Activated naive CD8-positive, alpha-beta T cell treated with anti-CD3 and anti-CD28 coated beads for 36 hours (primary cell): ENCODE measurements at regions not wholly inside any gene's neighbourhood (a gene's known extent, or its start where the extent isn't known, plus 50 kb on each side); places are given as distances from the start of the nearest gene placed in this dataset.

Experiments
- DNase-seq: peaks from one replicate; pipeline ENCODE4 v3.0.0; 2021
- H3K27ac Mint-ChIP-seq: one replicate; pipeline ENCODE4 v1.8.0; 2022; ENCODE audit warnings: mild to moderate bottlenecking, moderate library complexity, mixed read lengths
- H3K27me3 Mint-ChIP-seq: one replicate; pipeline ENCODE4 v1.8.0; 2022; ENCODE audit warnings: mild to moderate bottlenecking, mixed read lengths
- H3K36me3 Mint-ChIP-seq: one replicate; pipeline ENCODE4 v1.8.0; 2021; ENCODE audit warnings: mild to moderate bottlenecking, mixed read lengths
- H3K4me1 Mint-ChIP-seq: one replicate; pipeline ENCODE4 v1.8.0; 2021; ENCODE audit warnings: mixed read lengths
- H3K4me3 Mint-ChIP-seq: one replicate; pipeline ENCODE4 v1.8.0; 2022; ENCODE audit warnings: mild to moderate bottlenecking, moderate library complexity, mixed read lengths
- H3K9me3 Mint-ChIP-seq: one replicate; pipeline ENCODE4 v1.8.0; 2022; ENCODE audit warnings: mixed read lengths

DNA sequence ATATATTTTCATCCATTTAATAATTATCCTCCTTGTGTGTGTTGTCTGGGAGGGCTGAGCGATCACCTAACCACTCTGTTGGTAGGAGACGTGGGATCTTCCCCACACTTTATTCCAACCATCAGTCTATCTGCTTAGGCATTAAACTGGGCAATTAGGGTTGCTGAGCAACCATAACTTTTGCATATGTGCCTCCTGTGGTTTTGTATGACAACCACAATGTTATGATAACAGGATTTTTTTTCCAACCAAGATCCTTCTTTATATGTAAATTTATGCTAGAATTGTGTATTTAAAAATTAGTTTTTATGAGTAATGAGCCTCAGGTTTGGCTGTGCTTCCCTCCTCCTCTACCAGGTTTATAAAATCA lies 495.0 kb upstream of the MGMT start:
- no peak for DNase-seq
- H3K27me3 Mint-ChIP-seq, result peaks cover 4% of the 10 kb centered on the region
- no peak overlapping the region for H3K27ac Mint-ChIP-seq
- no peaks in the 10 kb centered on the region for H3K9me3 Mint-ChIP-seq
- no peaks in the 10 kb centered on the region for H3K36me3 Mint-ChIP-seq
- no peaks in the 10 kb centered on the region for H3K4me1 Mint-ChIP-seq
- no peak overlapping the region for H3K4me3 Mint-ChIP-seq

DNA sequence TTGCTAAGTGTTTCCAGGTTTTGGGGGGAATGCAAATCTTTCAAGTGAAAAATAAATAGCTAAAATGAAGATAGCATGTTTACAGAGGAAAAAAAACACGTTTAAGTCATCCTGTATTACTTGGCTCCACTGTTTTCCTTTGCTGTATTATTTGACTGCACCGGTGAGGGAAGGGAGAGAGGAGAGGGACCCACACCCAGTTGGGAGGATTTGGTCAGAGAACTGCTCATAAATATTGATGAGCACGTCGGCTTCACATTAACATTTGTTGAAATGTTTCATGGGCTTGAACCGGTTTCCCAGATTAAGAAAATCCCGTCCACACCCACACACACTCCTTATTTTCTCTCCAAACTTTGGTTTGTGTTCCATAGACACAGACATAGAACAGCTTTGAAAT lies 493.8 kb upstream of the MGMT start:
- no peak for DNase-seq
- H3K27me3 Mint-ChIP-seq, result peaks cover 4% of the 10 kb centered on the region
- H3K4me1 Mint-ChIP-seq, result no peaks in the 10 kb centered on the region
- H3K4me3 Mint-ChIP-seq, result no peak overlapping the region
- no peaks in the 10 kb centered on the region for H3K36me3 Mint-ChIP-seq
- H3K27ac Mint-ChIP-seq, result no peak overlapping the region
- no peaks in the 10 kb centered on the region for H3K9me3 Mint-ChIP-seq

DNA sequence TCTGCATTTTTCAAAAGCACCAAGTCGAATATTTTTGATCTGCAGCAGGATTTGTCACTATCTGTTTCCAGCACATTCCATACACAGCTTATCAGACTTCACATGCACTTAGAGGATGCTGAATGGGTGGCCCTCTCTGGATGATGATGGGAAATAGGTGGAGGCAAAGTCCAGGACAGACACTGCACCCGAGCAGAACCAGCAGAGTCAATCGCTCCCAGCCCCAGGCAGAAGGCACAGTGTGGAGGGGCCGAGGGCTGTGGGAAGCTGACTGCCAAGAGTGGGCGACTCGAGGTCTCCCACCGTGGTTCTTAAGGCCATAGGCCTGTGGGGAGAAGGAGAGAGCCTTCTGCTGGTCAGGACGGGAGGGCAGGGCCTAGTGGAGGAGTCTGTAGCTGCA lies 490.2 kb upstream of the MGMT start:
- no peak overlapping the region for H3K4me3 Mint-ChIP-seq
- no peaks in the 10 kb centered on the region for H3K4me1 Mint-ChIP-seq
- no peaks in the 10 kb centered on the region for H3K27me3 Mint-ChIP-seq
- DNase-seq, result no peak
- H3K9me3 Mint-ChIP-seq, result no peaks in the 10 kb centered on the region
- H3K27ac Mint-ChIP-seq, result no peak overlapping the region
- H3K36me3 Mint-ChIP-seq, result no peaks in the 10 kb centered on the region

DNA sequence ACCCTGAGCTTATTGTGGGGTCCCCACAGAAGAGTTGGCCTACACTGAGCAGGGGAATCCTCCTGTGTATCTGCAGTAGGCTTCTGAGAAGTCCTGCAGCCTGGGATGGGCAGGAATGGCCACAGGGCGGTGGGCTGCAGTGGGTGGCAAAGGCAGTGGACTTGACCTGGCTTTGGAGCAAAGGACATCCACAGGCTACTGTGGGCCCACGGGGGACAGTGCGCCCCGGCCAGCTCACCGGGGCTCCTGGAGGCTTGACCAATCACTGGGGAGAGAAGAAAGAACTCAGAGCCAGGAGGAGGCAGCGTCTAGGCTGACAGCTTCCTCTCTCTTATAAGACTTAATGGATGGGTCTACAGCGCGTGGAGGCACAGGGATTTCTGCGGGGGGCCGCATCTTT lies 488.8 kb upstream of the MGMT start:
- Mint-ChIP-seq H3K9me3 (no peaks in the 10 kb centered on the region), H3K27me3 (no peaks in the 10 kb centered on the region), H3K4me3 (no peak overlapping the region), H3K27ac (no peak overlapping the region), H3K36me3 (no peaks in the 10 kb centered on the region), H3K4me1 (no peaks in the 10 kb centered on the region)
- no peak for DNase-seq

DNA sequence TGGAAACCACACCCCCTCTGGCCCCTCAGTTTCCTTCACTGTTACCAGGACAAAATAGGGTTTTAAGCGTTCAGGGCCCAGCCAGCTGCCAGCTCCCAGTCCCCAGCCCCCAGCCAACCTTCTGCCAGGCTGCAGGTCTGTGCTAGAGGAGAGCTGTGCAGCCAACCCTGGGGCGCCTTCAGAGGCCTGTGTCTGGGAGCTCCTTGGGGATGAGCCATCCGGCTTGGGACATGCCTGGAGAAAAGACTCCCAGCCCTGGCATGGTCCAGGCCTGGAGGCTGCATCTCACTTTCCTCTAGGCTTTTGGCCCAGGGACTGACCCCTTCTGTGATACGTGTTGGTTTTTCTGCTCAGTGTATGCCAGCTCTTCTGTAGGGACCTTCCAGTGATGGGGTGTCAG lies 487.6 kb upstream of the MGMT start:
- Mint-ChIP-seq H3K4me1 (no peaks in the 10 kb centered on the region), H3K27me3 (no peaks in the 10 kb centered on the region), H3K27ac (no peak overlapping the region), H3K36me3 (no peaks in the 10 kb centered on the region), H3K4me3 (no peak overlapping the region), H3K9me3 (no peaks in the 10 kb centered on the region)
- DNase-seq, result no peak

DNA sequence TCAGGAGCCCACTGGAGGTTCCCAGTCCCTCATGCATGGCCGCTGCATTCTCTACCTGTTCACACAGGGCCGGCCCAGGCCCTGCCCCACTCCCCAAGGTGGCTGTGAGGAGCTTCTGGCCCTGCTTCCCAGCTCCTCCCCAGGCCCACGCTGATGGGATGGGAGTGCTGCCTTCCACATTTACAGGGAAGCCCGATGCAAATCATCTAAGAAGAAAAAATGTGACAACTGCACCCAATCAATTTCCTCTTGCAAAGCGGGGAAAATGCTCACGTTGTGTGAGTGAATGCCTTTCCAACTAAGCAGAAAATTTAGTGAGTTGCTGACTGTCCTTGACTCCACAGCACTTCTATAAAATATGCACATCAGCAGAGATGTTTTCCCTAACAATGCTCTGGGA lies 485.8 kb upstream of the MGMT start:
- no peak for DNase-seq
- no peaks in the 10 kb centered on the region for H3K36me3 Mint-ChIP-seq
- no peaks in the 10 kb centered on the region for H3K27me3 Mint-ChIP-seq
- no peaks in the 10 kb centered on the region for H3K9me3 Mint-ChIP-seq
- no peak overlapping the region for H3K27ac Mint-ChIP-seq
- no peak overlapping the region for H3K4me3 Mint-ChIP-seq
- H3K4me1 Mint-ChIP-seq, result no peaks in the 10 kb centered on the region

DNA sequence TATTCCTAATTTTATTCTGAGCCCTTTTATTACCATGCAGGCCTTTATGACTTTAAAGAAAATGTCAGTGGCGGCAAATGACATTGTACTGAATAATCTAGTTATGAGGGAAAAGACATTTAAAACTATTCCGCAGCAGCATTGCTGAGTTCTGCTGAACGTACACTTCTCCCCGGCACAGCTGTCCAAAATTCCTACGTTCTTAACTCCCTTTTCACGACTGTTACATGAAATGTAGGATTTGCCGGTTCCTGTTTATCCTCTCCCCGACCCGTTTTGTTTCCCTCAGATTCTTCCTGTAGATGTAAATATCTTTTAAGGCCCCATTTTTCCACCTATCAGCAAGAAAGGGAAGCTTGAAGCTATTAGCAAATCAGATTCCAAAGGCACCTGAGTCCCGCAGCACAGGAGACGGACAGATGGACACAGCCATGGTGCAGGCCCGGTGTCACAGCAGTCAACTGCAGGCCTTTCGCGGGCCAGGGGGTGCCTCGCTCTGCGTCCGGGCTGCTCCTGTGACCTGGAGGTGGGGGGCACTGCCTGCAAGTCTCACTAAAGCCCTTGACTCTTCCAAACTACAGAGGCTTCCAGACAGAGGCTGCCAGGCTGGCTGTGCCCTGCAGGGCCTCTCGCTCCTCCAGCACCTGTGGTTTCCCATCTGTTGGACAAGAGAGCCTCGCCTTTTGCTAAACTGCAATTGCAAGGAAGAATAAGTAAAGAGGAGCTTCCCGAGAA lies 485.0 kb upstream of the MGMT start:
- Mint-ChIP-seq H3K27ac (no peak overlapping the region), H3K9me3 (no peaks in the 10 kb centered on the region), H3K36me3 (no peaks in the 10 kb centered on the region), H3K27me3 (no peaks in the 10 kb centered on the region), H3K4me3 (no peak overlapping the region), H3K4me1 (no peaks in the 10 kb centered on the region)
- no peak for DNase-seq

DNA sequence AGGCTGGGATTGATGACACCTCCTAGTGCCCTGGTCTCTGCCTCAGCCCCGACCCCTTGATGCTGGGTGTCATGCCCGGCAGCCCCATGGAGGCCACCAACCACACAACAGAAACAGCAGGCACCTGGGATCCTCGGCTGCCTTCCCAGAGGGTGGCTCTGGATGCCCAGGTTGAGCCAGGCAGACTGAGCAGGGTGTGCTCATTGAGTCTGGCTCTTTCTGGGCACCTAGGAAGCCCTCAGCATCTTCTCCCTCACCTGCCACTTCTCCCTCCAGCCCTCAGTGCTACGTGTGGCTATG lies 484.5 kb upstream of the MGMT start:
- Mint-ChIP-seq H3K27me3 (no peaks in the 10 kb centered on the region), H3K36me3 (no peaks in the 10 kb centered on the region), H3K4me1 (no peaks in the 10 kb centered on the region), H3K27ac (no peak overlapping the region), H3K9me3 (no peaks in the 10 kb centered on the region), H3K4me3 (no peak overlapping the region)
- DNase-seq, result no peak

DNA sequence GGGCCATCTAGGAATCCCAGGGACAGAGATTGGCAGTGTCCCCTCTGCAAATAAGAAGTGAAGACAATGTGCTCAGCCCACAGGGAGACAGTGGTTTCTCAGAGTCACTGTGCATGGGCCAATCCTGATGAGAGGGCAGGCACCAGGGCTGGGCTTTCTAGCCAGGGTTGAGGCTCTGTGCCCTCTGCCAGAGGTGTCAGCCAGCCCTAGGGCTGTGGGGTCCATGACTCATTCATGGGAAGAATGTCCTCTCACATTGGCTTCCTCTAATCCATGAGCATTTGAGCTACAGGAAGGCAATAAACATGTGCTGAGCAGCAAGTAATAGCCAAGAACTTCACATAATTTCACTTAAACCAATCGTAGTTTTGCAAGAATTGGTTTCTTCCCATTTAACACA lies 482.0 kb upstream of the MGMT start:
- Mint-ChIP-seq H3K4me1 (no peaks in the 10 kb centered on the region), H3K27me3 (no peaks in the 10 kb centered on the region), H3K36me3 (no peaks in the 10 kb centered on the region), H3K4me3 (no peak overlapping the region), H3K27ac (no peak overlapping the region), H3K9me3 (no peaks in the 10 kb centered on the region)
- no peak for DNase-seq

DNA sequence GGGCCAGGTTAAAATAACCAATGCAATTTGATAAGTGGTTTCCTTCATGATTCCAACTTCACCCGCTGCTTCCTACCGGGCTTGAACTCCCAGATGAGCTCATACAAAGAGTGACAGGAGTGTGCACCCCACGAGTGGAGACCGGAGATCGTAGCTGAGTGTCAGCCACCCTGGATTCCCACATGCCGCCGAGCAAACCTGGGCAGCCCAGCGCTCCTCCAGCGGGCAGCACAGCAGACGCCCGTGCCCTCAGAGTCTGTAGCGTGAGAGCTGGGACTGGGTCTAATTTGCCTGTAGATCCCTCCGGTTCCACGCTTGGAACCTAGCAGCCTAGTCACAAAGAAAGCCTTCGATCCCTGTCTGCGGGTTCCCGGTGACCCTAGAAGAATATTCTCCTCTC lies 476.1 kb upstream of the MGMT start:
- no peaks in the 10 kb centered on the region for H3K27me3 Mint-ChIP-seq
- H3K27ac Mint-ChIP-seq, result no peak overlapping the region
- H3K4me3 Mint-ChIP-seq, result no peak overlapping the region
- no peaks in the 10 kb centered on the region for H3K4me1 Mint-ChIP-seq
- H3K9me3 Mint-ChIP-seq, result no peaks in the 10 kb centered on the region
- no peak for DNase-seq
- H3K36me3 Mint-ChIP-seq, result no peaks in the 10 kb centered on the region

DNA sequence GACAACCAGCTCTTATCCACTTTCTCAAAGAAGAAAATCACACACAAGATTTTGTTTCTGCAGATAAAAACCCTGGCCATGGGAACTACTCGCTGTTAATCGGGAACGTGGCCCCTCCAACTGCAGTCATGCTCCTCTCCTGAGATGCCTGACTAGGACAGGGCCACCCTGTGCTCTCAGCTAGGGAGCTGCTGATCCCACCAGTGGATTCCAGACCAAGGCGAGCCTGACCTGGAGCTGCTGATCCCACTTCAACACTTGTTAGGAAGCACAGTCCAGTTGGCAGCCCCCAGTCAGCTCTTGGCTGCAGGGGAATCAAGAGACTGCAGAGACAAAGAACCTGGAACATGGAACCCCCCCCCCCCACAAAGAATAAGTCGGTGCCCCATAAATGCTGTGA lies 474.3 kb upstream of the MGMT start:
- Mint-ChIP-seq H3K4me1 (no peaks in the 10 kb centered on the region), H3K36me3 (no peaks in the 10 kb centered on the region), H3K27ac (no peak overlapping the region), H3K27me3 (no peaks in the 10 kb centered on the region), H3K9me3 (no peaks in the 10 kb centered on the region), H3K4me3 (no peak overlapping the region)
- no peak for DNase-seq

DNA sequence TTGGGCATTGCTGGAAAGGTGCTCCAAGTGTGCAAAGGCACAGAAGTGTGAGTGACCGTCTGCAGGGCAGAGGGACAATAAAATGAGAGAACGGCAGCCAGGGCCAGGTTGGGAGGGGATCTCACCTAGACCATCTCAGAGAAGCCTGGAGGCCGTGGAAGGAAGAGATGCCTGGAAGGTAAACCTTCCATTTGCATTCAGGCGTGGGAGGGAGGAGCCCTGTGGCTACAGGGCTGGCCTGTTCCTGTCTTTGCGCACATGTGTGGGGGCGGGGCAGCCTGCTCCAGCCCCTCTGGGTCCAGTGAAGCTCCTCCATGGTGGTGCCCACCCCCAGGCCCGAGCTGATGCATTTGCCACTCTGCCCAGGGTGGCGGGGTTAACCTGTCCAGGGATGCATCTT lies 473.6 kb upstream of the MGMT start:
- no peak for DNase-seq
- H3K36me3 Mint-ChIP-seq, result no peaks in the 10 kb centered on the region
- no peaks in the 10 kb centered on the region for H3K4me1 Mint-ChIP-seq
- H3K4me3 Mint-ChIP-seq, result no peak overlapping the region
- H3K9me3 Mint-ChIP-seq, result no peaks in the 10 kb centered on the region
- no peak overlapping the region for H3K27ac Mint-ChIP-seq
- H3K27me3 Mint-ChIP-seq, result no peaks in the 10 kb centered on the region

DNA sequence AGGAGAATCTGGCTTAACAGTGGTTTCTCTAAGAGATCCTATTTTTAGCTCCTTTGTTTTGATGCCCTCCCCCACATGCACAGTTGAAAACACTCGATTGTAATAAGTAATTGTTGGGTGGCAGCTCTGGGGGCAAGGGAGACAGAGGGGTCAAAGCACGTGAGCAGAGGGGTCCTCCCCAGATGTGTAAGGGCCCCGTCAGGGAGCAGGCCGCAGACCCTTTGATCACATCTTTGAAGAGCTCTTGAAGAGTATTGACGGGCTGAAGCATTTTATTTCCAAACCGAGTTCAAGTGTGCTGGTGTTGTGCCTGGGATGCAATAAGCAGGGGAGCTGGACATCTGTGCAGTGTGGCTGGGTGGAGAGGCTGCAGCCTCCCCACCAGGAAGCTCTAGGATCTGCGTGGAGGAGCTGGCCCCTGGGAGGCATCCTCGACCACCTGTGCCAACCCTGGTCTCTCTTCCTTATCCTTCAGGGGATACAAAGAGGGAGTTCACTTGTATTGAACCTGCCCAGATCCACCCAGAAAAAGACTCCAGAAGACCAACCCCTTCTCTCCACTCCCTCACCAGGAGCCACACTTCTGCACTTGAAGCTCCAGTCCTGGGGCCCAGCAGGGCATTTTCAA lies 473.0 kb upstream of the MGMT start:
- Mint-ChIP-seq H3K27ac (no peak overlapping the region), H3K4me1 (no peaks in the 10 kb centered on the region), H3K27me3 (no peaks in the 10 kb centered on the region), H3K4me3 (no peak overlapping the region), H3K36me3 (no peaks in the 10 kb centered on the region), H3K9me3 (no peaks in the 10 kb centered on the region)
- DNase-seq, result no peak

DNA sequence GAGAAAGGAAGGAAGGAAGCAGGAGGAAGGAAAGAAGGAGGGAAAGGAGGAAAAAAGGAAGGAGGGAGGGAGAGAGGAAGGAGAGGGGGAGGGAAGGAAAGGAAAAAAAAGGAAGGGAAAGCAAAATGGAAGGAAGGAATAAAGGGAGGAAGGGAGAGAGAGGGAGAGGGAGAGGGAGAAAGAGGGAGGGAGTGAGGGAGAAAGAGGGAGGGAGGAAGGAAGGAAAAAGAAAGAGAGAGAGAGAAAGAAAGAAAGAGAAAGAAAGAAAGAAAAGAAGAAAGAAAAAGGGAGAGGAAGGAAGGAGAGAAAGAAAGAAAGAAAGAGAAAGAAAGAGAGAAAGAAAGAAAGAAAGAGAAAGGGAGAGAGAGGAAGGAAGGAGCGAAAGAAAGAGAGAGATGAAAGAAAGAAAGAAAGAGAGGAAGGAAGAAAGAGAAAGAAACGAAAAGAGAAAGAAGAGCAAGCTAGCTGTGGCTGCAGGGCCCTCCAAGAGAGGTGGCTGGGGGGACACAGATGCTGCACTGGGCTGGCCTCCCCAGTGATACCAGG lies 472.4 kb upstream of the MGMT start:
- no peak for DNase-seq
- H3K4me3 Mint-ChIP-seq, result no peak overlapping the region
- no peak overlapping the region for H3K27ac Mint-ChIP-seq
- H3K4me1 Mint-ChIP-seq, result no peaks in the 10 kb centered on the region
- H3K36me3 Mint-ChIP-seq, result no peaks in the 10 kb centered on the region
- H3K27me3 Mint-ChIP-seq, result no peaks in the 10 kb centered on the region
- no peaks in the 10 kb centered on the region for H3K9me3 Mint-ChIP-seq

DNA sequence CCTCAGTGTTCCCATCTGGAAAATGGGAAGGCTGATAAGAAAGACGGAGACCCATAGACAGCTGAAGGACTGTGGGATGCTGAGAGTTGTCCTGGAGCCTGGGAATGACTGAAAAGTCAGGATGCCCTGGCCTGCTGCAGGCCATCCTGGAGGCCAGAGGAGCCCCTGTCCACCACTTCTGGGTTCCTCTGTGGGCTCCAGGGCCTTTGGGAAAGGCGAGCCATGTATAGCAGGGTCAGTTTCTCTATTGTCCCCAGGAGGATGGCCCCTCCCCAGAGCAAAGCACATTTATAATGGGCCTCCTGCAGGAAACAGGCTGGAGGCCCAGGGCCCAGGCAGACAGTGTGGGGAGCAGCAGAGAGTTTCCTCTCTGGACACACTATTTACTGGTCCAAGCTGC lies 471.4 kb upstream of the MGMT start:
- no peaks in the 10 kb centered on the region for H3K9me3 Mint-ChIP-seq
- H3K4me1 Mint-ChIP-seq, result no peaks in the 10 kb centered on the region
- no peaks in the 10 kb centered on the region for H3K27me3 Mint-ChIP-seq
- no peak overlapping the region for H3K27ac Mint-ChIP-seq
- H3K4me3 Mint-ChIP-seq, result no peak overlapping the region
- no peak for DNase-seq
- no peaks in the 10 kb centered on the region for H3K36me3 Mint-ChIP-seq

DNA sequence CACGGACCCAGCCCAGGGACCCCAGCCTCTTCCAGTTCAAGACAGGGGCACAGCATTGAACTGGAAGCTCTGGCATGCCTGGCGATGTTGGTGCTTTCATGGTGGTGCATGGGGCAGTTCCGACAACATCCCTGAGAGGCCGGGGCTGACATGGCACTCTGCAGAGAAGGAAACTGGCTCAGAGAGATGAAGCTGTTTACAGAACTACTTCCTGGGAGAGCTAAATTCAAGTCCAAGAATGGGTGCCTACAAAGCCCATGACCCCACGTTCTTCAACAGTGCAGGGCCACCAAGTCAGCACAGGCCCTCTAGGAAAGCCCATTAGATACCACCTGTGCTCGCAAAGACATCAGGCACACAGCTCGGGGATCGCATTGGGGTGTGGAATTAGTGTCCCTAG lies 470.9 kb upstream of the MGMT start:
- Mint-ChIP-seq H3K27ac (no peak overlapping the region), H3K4me1 (no peaks in the 10 kb centered on the region), H3K4me3 (no peak overlapping the region), H3K27me3 (no peaks in the 10 kb centered on the region), H3K36me3 (no peaks in the 10 kb centered on the region), H3K9me3 (no peaks in the 10 kb centered on the region)
- no peak for DNase-seq
